GM10248 (cell line): ENCODE measurements at regions not wholly inside any gene's neighbourhood (a gene's known extent, or its start where the extent isn't known, plus 50 kb on each side); places are given as distances from the start of the nearest gene placed in this dataset.

ENCODE experiments used
- CTCF ChIA-PET: fragments of 300-600 bp; sonication (Branson Sonifier 250); formaldehyde crosslinking; extraction: SDS; loops from one replicate; lab custom pipeline; 2021; ENCODE audit warnings: antibody characterized with exemption; lab: Yijun Ruan, JAX
- POLR2A ChIA-PET: fragments of 350-650 bp; sonication (Branson Sonifier 250); formaldehyde crosslinking; extraction: SDS; loops from one replicate; lab custom pipeline; 2020; ENCODE audit warnings: antibody characterized with exemption; lab: Yijun Ruan, JAX
- DNase-seq: peaks from one replicate; pipeline ENCODE4 v3.0.0; 2012; ENCODE audit errors: extremely low spot score
- TF ChIP-seq, protein P1 (sequence below): IDR thresholded peaks from 2 replicates; pipeline ENCODE4 v1.5.1; 2012; ENCODE audit warnings: mild to moderate bottlenecking, low read depth; ENCODE audit errors: extremely low read depth, missing control alignments, control extremely low read depth

DNA sequence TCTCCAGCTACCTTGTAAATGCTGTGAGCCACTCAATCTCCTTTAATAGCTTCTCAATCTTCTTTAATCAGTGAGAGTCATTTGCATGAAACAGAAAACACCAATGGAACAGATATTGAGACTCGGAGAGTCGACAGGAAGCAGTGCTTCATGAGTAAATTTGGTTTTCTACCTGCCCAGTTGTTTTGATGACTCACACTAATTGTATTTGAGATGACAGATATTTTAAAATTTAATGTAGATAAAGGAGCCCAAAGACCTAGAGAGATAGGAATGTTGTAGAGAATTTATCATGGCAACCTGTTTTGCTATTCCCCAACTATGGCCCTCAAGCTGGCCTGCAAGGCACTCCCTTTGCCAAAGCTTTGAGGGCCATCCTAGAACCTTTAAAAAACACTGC is 119.1 kb downstream of the CDC42EP3 start:
- ChIA-PET POLR2A (no interaction called here), CTCF (interaction anchor here (0.7 to 4.9 kb wide), 9 partner anchors 9 to 381 kb away, joined by 3 to 28 read pairs (median 4); no protein-coding TSS in a partner anchor)
- no peak for DNase-seq
- TF ChIP-seq, protein P1, sequence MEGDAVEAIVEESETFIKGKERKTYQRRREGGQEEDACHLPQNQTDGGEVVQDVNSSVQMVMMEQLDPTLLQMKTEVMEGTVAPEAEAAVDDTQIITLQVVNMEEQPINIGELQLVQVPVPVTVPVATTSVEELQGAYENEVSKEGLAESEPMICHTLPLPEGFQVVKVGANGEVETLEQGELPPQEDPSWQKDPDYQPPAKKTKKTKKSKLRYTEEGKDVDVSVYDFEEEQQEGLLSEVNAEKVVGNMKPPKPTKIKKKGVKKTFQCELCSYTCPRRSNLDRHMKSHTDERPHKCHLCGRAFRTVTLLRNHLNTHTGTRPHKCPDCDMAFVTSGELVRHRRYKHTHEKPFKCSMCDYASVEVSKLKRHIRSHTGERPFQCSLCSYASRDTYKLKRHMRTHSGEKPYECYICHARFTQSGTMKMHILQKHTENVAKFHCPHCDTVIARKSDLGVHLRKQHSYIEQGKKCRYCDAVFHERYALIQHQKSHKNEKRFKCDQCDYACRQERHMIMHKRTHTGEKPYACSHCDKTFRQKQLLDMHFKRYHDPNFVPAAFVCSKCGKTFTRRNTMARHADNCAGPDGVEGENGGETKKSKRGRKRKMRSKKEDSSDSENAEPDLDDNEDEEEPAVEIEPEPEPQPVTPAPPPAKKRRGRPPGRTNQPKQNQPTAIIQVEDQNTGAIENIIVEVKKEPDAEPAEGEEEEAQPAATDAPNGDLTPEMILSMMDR: no peak

DNA sequence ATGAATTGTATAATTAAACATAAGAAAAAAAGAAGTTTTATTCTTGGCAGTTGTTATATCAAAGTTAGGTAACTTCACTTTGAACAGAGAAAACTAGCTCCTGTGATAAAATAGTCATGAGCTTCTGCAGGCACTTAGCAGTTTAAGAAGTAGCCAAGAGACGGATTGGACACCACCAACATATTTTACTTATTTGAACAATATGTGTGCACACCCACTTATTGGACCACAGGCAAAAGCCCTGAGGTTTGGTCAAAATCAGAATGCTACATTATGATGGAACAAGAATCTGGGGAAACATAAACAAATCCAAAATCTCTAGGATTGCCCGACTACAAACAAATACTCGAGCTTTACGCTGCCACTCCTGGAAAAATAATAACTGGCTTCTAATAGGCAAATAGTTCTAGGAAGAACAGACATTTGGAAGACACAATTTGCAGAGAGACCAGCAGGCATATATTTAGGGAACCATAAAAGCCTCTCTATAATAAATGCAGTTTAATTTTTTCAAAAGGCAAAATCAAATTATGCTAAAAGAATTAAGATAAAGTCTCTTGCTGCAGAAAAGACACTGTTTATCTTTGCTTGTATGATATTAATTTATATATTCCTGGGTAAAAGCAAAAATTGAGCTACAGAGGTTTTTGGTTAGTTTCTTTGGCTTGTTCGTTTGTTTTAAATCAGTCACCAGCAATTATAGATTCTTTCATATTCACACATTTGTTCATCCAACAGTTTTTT is 117.9 kb downstream of the CDC42EP3 start:
- TF ChIP-seq, protein P1: no peak
- ChIA-PET POLR2A (no interaction called here), CTCF (interaction anchor here (0.7 to 1.7 kb wide), 5 partner anchors 8 to 29 kb away, joined by 3 to 5 read pairs (median 3); no protein-coding TSS in a partner anchor)
- DNase-seq: no peak

DNA sequence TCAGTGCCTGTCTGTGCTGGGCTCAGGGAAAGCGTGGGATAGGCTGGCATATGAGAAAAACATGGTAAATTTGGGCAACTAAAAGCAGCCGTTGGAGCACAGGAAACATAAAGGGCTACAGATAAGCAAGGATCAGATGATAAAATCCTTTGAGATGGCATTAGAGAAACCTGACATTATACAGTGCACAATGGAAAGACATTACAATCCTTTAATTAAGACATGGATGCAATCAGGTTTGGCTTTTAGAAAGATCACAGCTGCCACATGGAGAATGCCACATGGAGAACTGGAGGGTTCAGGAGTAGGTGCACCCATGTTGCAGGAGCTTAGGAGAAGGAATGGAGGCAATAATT is 117.3 kb downstream of the CDC42EP3 start:
- no peak for DNase-seq
- CTCF ChIA-PET: interaction anchor here (0.7 to 1.3 kb wide), 4 partner anchors 15 to 30 kb away, joined by 3 read pairs; no protein-coding TSS in a partner anchor
- POLR2A ChIA-PET: no interaction called here
- TF ChIP-seq, protein P1: no peak

DNA sequence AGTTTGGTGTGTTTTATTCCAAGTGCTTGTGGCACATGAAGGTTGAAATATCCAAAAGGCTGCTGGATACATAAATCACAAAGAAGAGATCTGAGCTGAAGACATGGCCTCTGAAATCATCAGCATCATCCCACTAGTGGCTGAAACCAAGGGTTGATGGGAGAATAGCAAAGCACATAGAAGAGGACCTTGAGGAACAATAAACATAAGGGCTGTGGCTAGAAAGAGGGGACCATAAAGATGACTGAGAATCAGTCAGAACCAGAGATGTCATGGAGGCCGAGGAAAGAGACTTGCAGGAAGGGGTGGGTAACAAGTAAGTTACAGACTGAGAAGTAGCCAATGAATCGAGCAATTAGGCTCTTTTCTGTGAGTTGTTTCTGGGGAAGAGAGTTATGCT is 116.8 kb downstream of the CDC42EP3 start:
- POLR2A ChIA-PET: no interaction called here
- no peak for DNase-seq
- CTCF ChIA-PET: interaction anchor here (1.2 kb wide), 1 partner anchor 30 kb away, joined by 3 read pairs; no protein-coding TSS in a partner anchor

DNA sequence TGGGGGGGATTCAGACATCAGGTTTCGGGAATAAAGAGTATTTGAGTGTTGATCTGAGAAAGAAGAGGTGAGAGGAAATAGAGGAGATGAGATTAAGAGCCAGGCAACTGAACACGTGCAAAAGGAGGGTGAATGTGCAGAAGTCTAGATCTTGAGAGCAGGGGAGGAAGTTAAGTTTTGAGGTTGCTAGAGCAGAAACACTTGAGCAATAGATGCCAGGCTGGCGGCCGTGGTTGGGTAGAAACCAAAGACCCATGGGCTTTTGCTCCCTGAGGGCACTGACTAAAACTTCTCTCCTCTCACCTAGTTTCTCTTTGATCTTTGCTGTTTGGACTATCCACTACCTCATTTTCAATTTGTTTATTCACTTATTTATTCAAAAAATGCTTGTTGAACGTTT is 116.0 kb downstream of the CDC42EP3 start:
- ChIA-PET POLR2A (no interaction called here), CTCF (no interaction called here)
- DNase-seq: no peak
- TF ChIP-seq, protein P1: no peak

More for the DNA sequence above, 116.8 kb downstream of the CDC42EP3 start:
- TF ChIP-seq, protein P1: no peak

DNA sequence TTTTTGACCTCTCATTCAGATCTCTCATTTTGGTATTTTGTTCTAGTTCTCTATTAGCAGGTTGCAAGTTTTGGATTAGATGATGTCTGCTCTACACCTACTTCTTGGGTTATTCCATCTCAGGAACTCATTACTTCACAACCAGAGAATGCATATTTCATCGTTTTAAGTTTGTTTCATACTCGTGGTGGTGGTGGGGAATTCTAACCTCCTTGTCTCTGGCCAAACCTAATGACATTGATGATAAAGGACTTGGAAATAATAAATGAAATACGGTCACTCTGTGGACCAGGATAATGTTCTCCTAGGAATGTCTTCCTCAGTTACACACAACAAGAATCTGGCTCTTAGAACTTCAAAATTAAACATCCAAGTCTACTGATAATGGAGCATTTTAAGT is 115.2 kb downstream of the CDC42EP3 start:
- CTCF ChIA-PET: interaction anchor here (1.1 to 6.9 kb wide), 4 partner anchors 9 to 321 kb away, joined by 3 to 56 read pairs (median 6); no protein-coding TSS in a partner anchor
- POLR2A ChIA-PET: no interaction called here
- TF ChIP-seq, protein P1: no peak

More for the DNA sequence above, 115.2 kb downstream of the CDC42EP3 start:
- no peak for DNase-seq
